GM10266 (cell line): ENCODE measurements at regions not wholly inside any gene's neighbourhood (a gene's known extent, or its start where the extent isn't known, plus 50 kb on each side); places are given as distances from the start of the nearest gene placed in this dataset.
"Not testable (repeated sequence)": the region's sequence is repeated elsewhere in the genome, so short reads cannot be mapped to it uniquely, and the experiment has no call there.

Experiments
- DNase-seq: peaks from one replicate; pipeline ENCODE4 v3.0.0; 2012; ENCODE audit errors: extremely low spot score
- TF ChIP-seq, protein P1 (sequence below): IDR thresholded peaks from 2 replicates; pipeline ENCODE4 v1.5.1; 2012; ENCODE audit warnings: mild to moderate bottlenecking, low read depth; ENCODE audit not compliant: control insufficient read depth, insufficient read depth; ENCODE audit errors: missing control alignments

DNA sequence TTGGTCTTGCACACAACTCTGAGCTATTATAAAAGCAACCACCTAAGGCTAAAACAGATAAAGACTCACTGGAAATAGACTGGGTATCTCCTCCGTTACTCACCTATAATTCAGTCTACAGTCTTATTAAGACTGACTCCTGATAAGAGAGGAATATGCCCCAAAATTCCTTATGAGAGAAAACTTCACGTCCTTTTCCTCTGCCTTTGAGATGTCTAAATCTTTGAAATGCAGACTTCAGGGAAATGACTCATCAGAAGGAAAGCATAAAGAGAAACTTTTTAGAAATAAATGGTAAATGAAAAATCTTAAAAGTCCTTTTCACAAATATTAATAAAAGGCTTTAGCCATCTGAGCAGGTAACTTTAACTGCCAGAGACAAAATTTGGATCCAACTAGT is 187.5 kb upstream of the RTL1 start:
- TF ChIP-seq, protein P1, sequence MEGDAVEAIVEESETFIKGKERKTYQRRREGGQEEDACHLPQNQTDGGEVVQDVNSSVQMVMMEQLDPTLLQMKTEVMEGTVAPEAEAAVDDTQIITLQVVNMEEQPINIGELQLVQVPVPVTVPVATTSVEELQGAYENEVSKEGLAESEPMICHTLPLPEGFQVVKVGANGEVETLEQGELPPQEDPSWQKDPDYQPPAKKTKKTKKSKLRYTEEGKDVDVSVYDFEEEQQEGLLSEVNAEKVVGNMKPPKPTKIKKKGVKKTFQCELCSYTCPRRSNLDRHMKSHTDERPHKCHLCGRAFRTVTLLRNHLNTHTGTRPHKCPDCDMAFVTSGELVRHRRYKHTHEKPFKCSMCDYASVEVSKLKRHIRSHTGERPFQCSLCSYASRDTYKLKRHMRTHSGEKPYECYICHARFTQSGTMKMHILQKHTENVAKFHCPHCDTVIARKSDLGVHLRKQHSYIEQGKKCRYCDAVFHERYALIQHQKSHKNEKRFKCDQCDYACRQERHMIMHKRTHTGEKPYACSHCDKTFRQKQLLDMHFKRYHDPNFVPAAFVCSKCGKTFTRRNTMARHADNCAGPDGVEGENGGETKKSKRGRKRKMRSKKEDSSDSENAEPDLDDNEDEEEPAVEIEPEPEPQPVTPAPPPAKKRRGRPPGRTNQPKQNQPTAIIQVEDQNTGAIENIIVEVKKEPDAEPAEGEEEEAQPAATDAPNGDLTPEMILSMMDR, result no peak

DNA sequence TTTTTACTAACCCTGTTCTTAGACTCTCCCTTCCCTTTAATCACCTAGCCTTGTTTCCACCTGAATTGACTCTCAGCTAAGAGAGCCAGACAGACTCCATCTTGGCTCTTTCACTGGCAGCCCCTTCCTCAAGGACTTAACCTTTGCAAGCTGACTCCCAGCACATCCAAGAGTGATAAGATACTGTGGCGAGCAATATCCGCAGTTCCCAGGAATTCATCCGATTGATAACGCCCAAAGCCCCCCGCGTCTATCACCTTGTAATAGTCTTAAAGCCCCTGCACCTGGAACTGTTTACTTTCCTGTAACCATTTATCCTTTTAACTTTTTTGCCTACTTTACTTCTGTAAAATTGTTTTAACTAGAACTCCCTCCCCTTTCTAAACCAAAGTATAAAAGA is 191.4 kb upstream of the RTL1 start:
- DNase-seq, result not testable (repeated sequence)

More for the DNA sequence above, 187.5 kb upstream of the RTL1 start:
- DNase-seq, result no peak

DNA sequence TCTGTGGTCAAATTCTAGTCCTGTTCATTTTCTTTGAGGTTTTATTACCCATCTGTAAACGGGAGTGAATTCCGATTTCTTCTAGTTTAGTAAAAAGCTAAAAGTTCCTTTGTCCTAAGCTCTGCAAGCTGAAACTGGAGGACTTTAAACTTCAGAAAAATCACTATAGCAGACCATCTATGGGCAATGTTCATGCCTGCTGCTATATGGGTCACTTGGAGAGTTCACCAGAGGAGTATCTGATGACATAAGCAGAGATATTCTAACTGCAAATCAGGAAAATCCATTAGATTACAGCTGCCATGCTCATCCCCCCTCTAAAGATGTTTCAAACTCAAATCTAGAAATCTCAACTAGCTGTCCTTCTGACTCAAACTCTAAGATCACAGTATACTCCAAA is 193.0 kb upstream of the RTL1 start:
- TF ChIP-seq, protein P1, result no peak
- DNase-seq, result no peak

DNA sequence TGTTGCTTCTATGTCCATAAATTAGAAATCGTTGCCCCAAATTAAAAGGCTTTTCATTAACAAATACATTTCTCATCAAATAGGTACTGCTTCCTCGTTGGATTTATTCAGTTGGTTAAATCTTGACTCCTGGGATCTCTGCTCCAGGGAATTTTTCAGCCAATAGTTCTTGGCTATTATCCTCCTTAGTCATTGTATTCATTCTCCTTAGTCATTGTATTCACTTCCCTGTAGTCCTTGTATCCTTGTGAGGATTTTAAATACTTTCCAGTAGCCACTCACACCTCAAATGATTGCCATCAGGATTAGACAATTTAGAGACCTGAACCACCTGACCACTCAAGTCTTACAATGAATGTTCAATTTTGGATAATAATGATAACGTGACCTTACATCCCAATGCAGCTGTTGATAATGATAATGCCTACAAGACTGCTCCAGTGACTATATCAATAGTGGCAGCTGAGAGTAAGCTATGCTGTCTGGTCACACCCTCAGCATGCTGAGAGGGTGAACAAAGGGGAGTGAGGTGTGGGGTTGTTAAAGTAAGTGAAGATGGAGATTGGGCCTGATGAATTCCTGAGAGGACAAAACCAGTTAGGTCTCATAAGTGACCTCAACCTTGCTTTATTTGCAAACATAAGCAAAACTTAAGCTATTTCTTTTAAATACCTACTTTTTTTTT is 193.7 kb upstream of the RTL1 start:
- no peak for DNase-seq
- TF ChIP-seq, protein P1, result no peak

DNA sequence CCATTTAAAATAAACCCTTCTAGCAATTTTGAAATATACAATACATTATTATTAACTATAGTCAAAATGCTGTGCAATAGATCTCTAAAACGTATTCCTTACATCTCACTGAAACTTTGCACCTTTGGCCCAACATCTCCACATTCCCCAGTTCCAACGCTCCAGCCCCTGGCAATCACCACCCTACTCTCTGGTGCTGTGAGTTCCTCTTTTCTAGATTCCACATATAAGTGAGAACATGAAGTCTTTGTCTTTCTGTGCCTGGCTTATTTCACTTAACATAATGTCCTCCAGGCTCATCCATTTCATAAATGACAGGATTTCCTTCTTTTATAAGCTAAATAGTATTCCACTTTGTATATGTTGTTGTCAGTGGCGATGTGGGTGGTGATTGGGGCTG is 194.7 kb upstream of the RTL1 start:
- DNase-seq, result no peak
- TF ChIP-seq, protein P1, result no peak

DNA sequence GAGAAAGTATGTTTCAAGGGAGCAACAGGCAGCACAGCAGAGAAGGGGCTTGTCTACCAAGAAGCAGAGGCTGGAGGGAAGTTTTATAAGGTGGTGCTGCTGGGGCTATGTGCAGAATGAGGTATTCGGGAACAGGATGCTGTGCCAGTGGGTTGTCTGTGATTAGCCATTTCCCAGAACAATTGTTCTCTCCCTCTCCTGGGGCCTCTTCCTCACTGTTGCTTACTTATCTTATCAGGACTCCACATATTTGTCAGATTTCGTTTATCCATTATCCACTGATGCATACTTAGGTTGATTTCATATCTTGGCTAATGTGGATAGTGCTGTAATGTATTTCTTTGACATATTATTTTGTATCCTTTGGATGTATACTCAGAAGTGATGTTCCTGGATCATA is 195.1 kb upstream of the RTL1 start:
- TF ChIP-seq, protein P1, result no peak
- DNase-seq, result no peak

DNA sequence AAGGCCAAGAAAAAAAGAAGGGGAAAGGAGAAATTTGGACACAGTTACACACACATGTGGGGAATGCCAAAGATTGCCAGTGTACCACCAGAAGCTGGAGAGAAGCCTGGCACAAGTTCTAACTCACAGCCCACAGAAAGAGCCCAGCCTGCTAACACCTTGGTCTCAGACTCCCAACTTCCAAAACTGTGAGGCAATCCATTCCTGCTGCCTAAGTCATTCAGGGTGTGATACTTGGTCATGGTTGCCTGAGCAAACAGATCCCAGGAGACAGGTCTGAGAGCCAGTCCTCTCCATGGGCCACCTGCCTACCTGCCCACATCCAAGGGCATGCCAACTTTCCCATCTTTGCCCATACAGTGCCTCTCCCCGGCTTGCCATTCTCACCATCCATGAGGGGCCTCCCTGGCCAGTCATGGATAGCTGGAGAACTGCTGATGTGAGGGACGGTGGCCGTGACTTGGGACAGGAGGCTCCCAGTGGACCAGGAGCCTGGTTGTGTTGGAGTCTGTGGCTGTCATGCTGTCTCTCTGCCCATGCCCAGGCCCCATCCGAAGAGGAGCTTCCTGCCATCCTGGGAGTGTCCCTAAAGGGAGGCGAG is 198.0 kb upstream of the RTL1 start:
- DNase-seq, result no peak
- TF ChIP-seq, protein P1, result no peak
